Sigmoid colon (tissue), 4 donors: ENCODE measurements at regions not wholly inside any gene's neighbourhood (a gene's known extent, or its start where the extent isn't known, plus 50 kb on each side); places are given as distances from the start of the nearest gene placed in this dataset.

Source experiments
- CTCF ChIP-seq, 4 experiments: fragments of 450-650 bp in 3 of 4; fragments of 200-600 bp in 1 of 4; IDR thresholded peaks; one replicate each; pipeline ENCODE4 v1.5.1; 2016 to 2019; ENCODE audit warnings: antibody characterized with exemption in 4 of 4, mild to moderate bottlenecking in 3 of 4, moderate library complexity in 2 of 4
- POLR2A ChIP-seq, 2 donors: fragments of 450-650 bp; IDR thresholded peaks; one replicate each; pipeline ENCODE4 v1.6.1; 2016; ENCODE audit warnings: antibody characterized with exemption in 2 of 2, mild to moderate bottlenecking in 2 of 2, moderate library complexity in 2 of 2
- POLR2AphosphoS5 ChIP-seq, 4 donors: sonication (generic); formaldehyde crosslinking; IDR thresholded peaks; one replicate each; pipeline ENCODE4 v1.6.1; 2017; ENCODE audit warnings: antibody characterized with exemption in 4 of 4

GRCh38 chr9:23638011-23638410 lies 188.0 kb downstream of the ELAVL2 start:
- TF ChIP-seq CTCF (IDR thresholded peaks at IDR 0.05): no peak
- TF ChIP-seq POLR2AphosphoS5 (IDR thresholded peaks at IDR 0.05): no peak
- no peak for TF ChIP-seq POLR2A (IDR thresholded peaks at IDR 0.05)
